Karpas-422 (cell line): ENCODE measurements at regions not wholly inside any gene's neighbourhood (a gene's known extent, or its start where the extent isn't known, plus 50 kb on each side); places are given as distances from the start of the nearest gene placed in this dataset.
"Not testable (repeated sequence)": the region's sequence is repeated elsewhere in the genome, so short reads cannot be mapped to it uniquely, and the experiment has no call there.

Source experiments
- DNase-seq: peaks from one replicate; pipeline ENCODE4 v3.0.0-alpha.2; 2015
- H2AFZ ChIP-seq: fragments of 200-600 bp; sonication (generic); 2 replicates; pipeline ENCODE4 v1.6.1; 2014; ENCODE audit warnings: antibody characterized with exemption, low read length, mixed read lengths
- H3K27ac ChIP-seq: fragments of 200-600 bp; sonication (generic); 2 replicates; pipeline ENCODE4 v1.5.1; 2014; ENCODE audit warnings: mild to moderate bottlenecking, low read length, moderate library complexity
- H3K27me3 ChIP-seq: fragments of 200-600 bp; sonication (generic); 2 replicates; pipeline ENCODE4 v1.6.1; 2014; ENCODE audit warnings: low read length, mixed read lengths
- H3K36me3 ChIP-seq: fragments of 200-600 bp; sonication (generic); 2 replicates; pipeline ENCODE4 v1.6.1; 2014; ENCODE audit warnings: low read length, mixed read lengths; ENCODE audit not compliant: insufficient read depth
- H3K4me1 ChIP-seq: fragments of 200-600 bp; sonication (generic); 2 replicates; pipeline ENCODE4 v1.6.1; 2014; ENCODE audit warnings: mild to moderate bottlenecking, low read length, mixed read lengths
- H3K4me2 ChIP-seq: fragments of 200-600 bp; sonication (generic); 2 replicates; pipeline ENCODE4 v1.6.1; 2014; ENCODE audit warnings: low read length, low read depth, mild to moderate bottlenecking; ENCODE audit not compliant: poor library complexity, severe bottlenecking
- H3K4me3 ChIP-seq: fragments of 200-600 bp; sonication (generic); 2 replicates; pipeline ENCODE4 v1.5.1; 2014; ENCODE audit warnings: mild to moderate bottlenecking, antibody characterized with exemption, low read length, mixed read lengths
- H3K79me2 ChIP-seq: fragments of 200-600 bp; sonication (generic); 2 replicates; pipeline ENCODE4 v1.6.1; 2014; ENCODE audit warnings: mild to moderate bottlenecking, low read length, mixed read lengths
- H3K9ac ChIP-seq: fragments of 200-600 bp; sonication (generic); 2 replicates; pipeline ENCODE4 v1.6.0; 2014; ENCODE audit warnings: low read length
- H3K9me2 ChIP-seq: fragments of 200-600 bp; sonication (generic), shearing (Covaris generic); replicated peaks from 2 replicates; pipeline ENCODE4 v1.6.0; 2014; ENCODE audit warnings: mild to moderate bottlenecking, low read length, moderate library complexity; ENCODE audit not compliant: insufficient read depth
- H3K9me3 ChIP-seq: fragments of 300-700, 200-600 bp; sonication (generic); 2 replicates; pipeline ENCODE4 v1.6.1; 2014; ENCODE audit warnings: low read length, mixed read lengths
- H4K20me1 ChIP-seq: fragments of 200-600 bp; sonication (generic); 2 replicates; pipeline ENCODE4 v1.6.1; 2014; ENCODE audit warnings: mild to moderate bottlenecking, antibody characterized with exemption, low read length, low read depth; ENCODE audit not compliant: insufficient read depth

- Histone ChIP-seq H3K79me2 (no peaks in the 10 kb centered on the region), H3K9me3 (no peaks in the 10 kb centered on the region), H3K4me2 (peak overlapping the region; percentile 30), H3K9ac (peak overlapping the region; percentile 9; the same call in 1 of the 2 replicates), H3K4me1 (peaks cover 65% of the 10 kb centered on the region), H3K36me3 (peaks cover 2% of the 10 kb centered on the region; the same call in 1 of the 2 replicates), H3K27ac (no peak overlapping the region), H2AFZ (peak overlapping the region; percentile 66), H3K27me3 (no peaks in the 10 kb centered on the region), H3K4me3 (no peak overlapping the region), H4K20me1 (no peaks in the 10 kb centered on the region), H3K9me2 (no peaks in the 10 kb centered on the region)
- peak; percentile 72 for DNase-seq
These were observed 163.8 kb upstream of the PGRMC2 start for GRCh38 chr4:128451270-128451905.

GRCh38 chr4:128450326-128451120 is 162.9 kb upstream of the PGRMC2 start:
- Histone ChIP-seq H3K36me3 (peaks cover 2% of the 10 kb centered on the region; the same call in 1 of the 2 replicates), H3K27me3 (no peaks in the 10 kb centered on the region), H2AFZ (0 out of 2 replicates have a peak overlapping the region, but pooled peaks have one; percentile 2), H3K4me1 (peaks cover 56% of the 10 kb centered on the region), H4K20me1 (no peaks in the 10 kb centered on the region), H3K9ac (no peak overlapping the region), H3K27ac (no peak overlapping the region), H3K9me3 (no peaks in the 10 kb centered on the region), H3K9me2 (no peaks in the 10 kb centered on the region), H3K4me2 (no peak overlapping the region), H3K79me2 (no peaks in the 10 kb centered on the region), H3K4me3 (no peak overlapping the region)
- DNase-seq = no peak

GRCh38 chr4:128449251-128449650 is 161.6 kb upstream of the PGRMC2 start:
- H3K36me3 ChIP-seq = peaks cover 2% of the 10 kb centered on the region; the same call in 1 of the 2 replicates
- H3K9ac ChIP-seq = no peak overlapping the region
- no peaks in the 10 kb centered on the region for H4K20me1 ChIP-seq
- H3K4me3 ChIP-seq = no peak overlapping the region
- H3K9me2 ChIP-seq = no peaks in the 10 kb centered on the region
- no peak overlapping the region for H3K27ac ChIP-seq
- no peak overlapping the region for H2AFZ ChIP-seq
- no peaks in the 10 kb centered on the region for H3K27me3 ChIP-seq
- DNase-seq = no peak
- H3K79me2 ChIP-seq = no peaks in the 10 kb centered on the region
- H3K4me2 ChIP-seq = no peak overlapping the region
- H3K4me1 ChIP-seq = peaks cover 43% of the 10 kb centered on the region
- H3K9me3 ChIP-seq = peaks cover 4% of the 10 kb centered on the region; the same call in 1 of the 2 replicates

- no peak overlapping the region for H3K9ac ChIP-seq
- H3K27ac ChIP-seq = no peak overlapping the region
- no peaks in the 10 kb centered on the region for H3K79me2 ChIP-seq
- no peaks in the 10 kb centered on the region for H4K20me1 ChIP-seq
- no peaks in the 10 kb centered on the region for H3K9me2 ChIP-seq
- DNase-seq = no peak
- H3K4me1 ChIP-seq = peaks cover 7% of the 10 kb centered on the region
- no peak overlapping the region for H3K4me3 ChIP-seq
- H2AFZ ChIP-seq = no peak overlapping the region
- H3K4me2 ChIP-seq = no peak overlapping the region
- no peaks in the 10 kb centered on the region; the same call in 1 of the 2 replicates for H3K36me3 ChIP-seq
- no peaks in the 10 kb centered on the region for H3K27me3 ChIP-seq
- peaks cover 15% of the 10 kb centered on the region for H3K9me3 ChIP-seq
These were observed 157.1 kb upstream of the PGRMC2 start for GRCh38 chr4:128444544-128445302.

GRCh38 chr4:128440923-128441322 is 153.3 kb upstream of the PGRMC2 start:
- H3K4me2 ChIP-seq = no peak overlapping the region
- H3K9me3 ChIP-seq = peaks cover 20% of the 10 kb centered on the region
- DNase-seq = no peak
- H3K9me2 ChIP-seq = no peaks in the 10 kb centered on the region
- H3K4me1 ChIP-seq = no peaks in the 10 kb centered on the region
- H3K4me3 ChIP-seq = no peak overlapping the region
- no peaks in the 10 kb centered on the region for H4K20me1 ChIP-seq
- H3K27me3 ChIP-seq = no peaks in the 10 kb centered on the region
- no peaks in the 10 kb centered on the region; the same call in 1 of the 2 replicates for H3K36me3 ChIP-seq
- H3K79me2 ChIP-seq = no peaks in the 10 kb centered on the region
- H3K27ac ChIP-seq = no peak overlapping the region
- H3K9ac ChIP-seq = no peak overlapping the region
- no peak overlapping the region for H2AFZ ChIP-seq

GRCh38 chr4:128437023-128437422 is 149.4 kb upstream of the PGRMC2 start:
- not testable (repeated sequence) for H3K9me2 ChIP-seq, H3K27me3 ChIP-seq, H3K9ac ChIP-seq, H3K4me2 ChIP-seq, DNase-seq, H4K20me1 ChIP-seq, H3K27ac ChIP-seq, H2AFZ ChIP-seq, H3K4me1 ChIP-seq, H3K4me3 ChIP-seq, H3K36me3 ChIP-seq, H3K79me2 ChIP-seq
- H3K9me3 ChIP-seq = peaks cover 15% of the 10 kb centered on the region

- H3K4me2 ChIP-seq, H3K9ac ChIP-seq, H3K27me3 ChIP-seq, H3K9me3 ChIP-seq, H3K36me3 ChIP-seq, H3K79me2 ChIP-seq, H3K4me3 ChIP-seq, H3K9me2 ChIP-seq, DNase-seq, H4K20me1 ChIP-seq: not testable (repeated sequence)
- Histone ChIP-seq H2AFZ (0 out of 2 replicates have a peak overlapping the region, but pooled peaks have one; percentile 34), H3K27ac (peak overlapping the region; percentile 0; the same call in 1 of the 2 replicates), H3K4me1 (peaks cover 32% of the 10 kb centered on the region)
These were observed 141.5 kb upstream of the PGRMC2 start for GRCh38 chr4:128429023-128429613.
